Naive thymus-derived CD4-positive, alpha-beta T cell (primary cell): ENCODE measurements at regions not wholly inside any gene's neighbourhood (a gene's known extent, or its start where the extent isn't known, plus 50 kb on each side); places are given as distances from the start of the nearest gene placed in this dataset.

Experiments used
- ATAC-seq: fragments of 150-1000 bp; cut with Tn5 transposase; 2 replicates; pipeline ENCODE4 v1.10.0; 2021; ENCODE audit warnings: mild to moderate bottlenecking, moderate library complexity
- CTCF ChIA-PET: fragments of 350-600 bp; sonication (Branson Sonifier 250); formaldehyde crosslinking; loops from one replicate; lab custom pipeline; 2021; ENCODE audit warnings: antibody characterized with exemption; lab: Charles Lee
- POLR2A ChIA-PET: fragments of 350-600 bp; sonication (Branson Sonifier 250); formaldehyde crosslinking; loops from one replicate; lab custom pipeline; 2021; ENCODE audit warnings: antibody characterized with exemption, inconsistent platforms; lab: Charles Lee
- DNase-seq, 9 donors: peaks; one replicate each; pipeline versions ENCODE4 v3.0.0 to v3.0.0-alpha.2; 2020 to 2022; ENCODE audit warnings: mixed read lengths in 1 of 9
- H3K27ac ChIP-seq: one replicate; pipeline ENCODE4 v1.7.0; 2013; ENCODE audit warnings: mild to moderate bottlenecking, low read depth, low read length, moderate library complexity
- H3K27me3 ChIP-seq, 2 donors: one replicate each; pipeline ENCODE4 v1.7.0; 2013; ENCODE audit warnings: low read length in 2 of 2, mild to moderate bottlenecking in 2 of 2, moderate library complexity in 2 of 2; ENCODE audit not compliant: control insufficient read depth in 2 of 2, insufficient read depth in 2 of 2
- H3K36me3 ChIP-seq, 3 experiments: 1 replicate in 2 of 3; 2 replicates in 1 of 3; pipeline ENCODE4 v1.7.0; 2013; ENCODE audit warnings: low read length in 3 of 3, mild to moderate bottlenecking in 3 of 3, moderate library complexity in 1 of 3; ENCODE audit not compliant: insufficient read depth in 3 of 3, control insufficient read depth in 2 of 3
- H3K4me1 ChIP-seq, 2 donors: one replicate each; pipeline ENCODE4 v1.7.0; 2013; ENCODE audit warnings: low read length in 2 of 2, mild to moderate bottlenecking in 2 of 2, moderate library complexity in 1 of 2; ENCODE audit not compliant: control insufficient read depth in 2 of 2, insufficient read depth in 2 of 2
- H3K4me3 ChIP-seq: 2 replicates; pipeline ENCODE4 v1.7.0; 2013; ENCODE audit warnings: mild to moderate bottlenecking, low read length
- H3K9me3 ChIP-seq, 3 experiments: 1 replicate in 2 of 3; 2 replicates in 1 of 3; pipeline ENCODE4 v1.7.0; 2013; ENCODE audit warnings: low read length in 3 of 3; ENCODE audit not compliant: control insufficient read depth in 2 of 3
- H3K27ac Mint-ChIP-seq, 9 donors: one replicate each; pipeline ENCODE4 v1.8.0; 2020 to 2022; ENCODE audit warnings: mixed read lengths in 9 of 9, mild to moderate bottlenecking in 8 of 9, moderate library complexity in 5 of 9, inconsistent platforms in 2 of 9
- H3K27me3 Mint-ChIP-seq, 5 donors: one replicate each; pipeline ENCODE4 v1.8.0; 2021 to 2022; ENCODE audit warnings: mixed read lengths in 5 of 5, mild to moderate bottlenecking in 1 of 5
- H3K36me3 Mint-ChIP-seq, 5 donors: one replicate each; pipeline ENCODE4 v1.8.0; 2020 to 2022; ENCODE audit warnings: mixed read lengths in 5 of 5, mild to moderate bottlenecking in 3 of 5, inconsistent platforms in 1 of 5
- H3K4me1 Mint-ChIP-seq, 7 donors: one replicate each; pipeline ENCODE4 v1.8.0; 2020 to 2022; ENCODE audit warnings: mixed read lengths in 7 of 7, mild to moderate bottlenecking in 3 of 7, inconsistent platforms in 1 of 7
- H3K4me3 Mint-ChIP-seq, 10 donors: one replicate each; pipeline ENCODE4 v1.8.0; 2020 to 2022; ENCODE audit warnings: mild to moderate bottlenecking in 10 of 10, mixed read lengths in 10 of 10, moderate library complexity in 6 of 10, inconsistent platforms in 2 of 10
- H3K9me3 Mint-ChIP-seq, 11 donors: one replicate each; pipeline ENCODE4 v1.8.0; 2020 to 2022; ENCODE audit warnings: mixed read lengths in 11 of 11, mild to moderate bottlenecking in 4 of 11, inconsistent platforms in 1 of 11, moderate library complexity in 1 of 11
- intact Hi-C, 2 donors: fragments of 100-400 bp; cut with micrococcal nuclease; formaldehyde crosslinking; loops; one replicate each; pipeline ENCODE4 v1.15.1; 2023

DNA sequence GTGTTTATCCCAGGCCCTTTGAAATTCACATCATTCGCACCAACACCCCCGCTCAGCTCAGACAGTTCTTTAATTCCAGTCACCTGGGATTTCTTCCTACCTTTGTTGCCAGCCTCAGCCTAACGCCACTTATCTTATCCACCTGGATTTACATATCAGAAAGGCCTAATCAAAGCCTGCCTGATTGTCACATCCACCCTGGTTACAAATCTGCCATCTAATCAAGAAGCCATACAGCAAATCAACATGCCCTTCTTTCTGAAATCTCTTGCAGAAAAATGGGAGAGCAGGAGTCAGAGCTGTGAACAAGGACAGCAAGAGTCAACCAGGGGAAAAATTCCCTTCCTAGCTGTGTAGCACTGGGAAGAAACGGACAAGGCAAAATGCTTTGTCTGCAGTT lies 173.2 kb upstream of the DAB1 start:
- Histone ChIP-seq H3K9me3 (no peaks in the 10 kb centered on the region), H3K27ac (no peak overlapping the region), H3K4me1 (no peaks in the 10 kb centered on the region), H3K4me3 (no peak overlapping the region), H3K36me3 (no peaks in the 10 kb centered on the region), H3K27me3 (no peaks in the 10 kb centered on the region)
- CTCF ChIA-PET: no interaction called here
- H3K4me3 Mint-ChIP-seq: no peak overlapping the region
- H3K27ac Mint-ChIP-seq: no peak overlapping the region
- intact Hi-C loops: no loop called here
- peaks cover 0 to 14% (median 6%) of the 10 kb centered on the region in 5 donors for H3K27me3 Mint-ChIP-seq
- peaks cover 0 to 4% (median 0%) of the 10 kb centered on the region in 11 donors for H3K9me3 Mint-ChIP-seq
- no peaks in the 10 kb centered on the region for H3K4me1 Mint-ChIP-seq
- ATAC-seq (no peak), DNase-seq (no peak)
- POLR2A ChIA-PET: no interaction called here
- H3K36me3 Mint-ChIP-seq: no peaks in the 10 kb centered on the region

DNA sequence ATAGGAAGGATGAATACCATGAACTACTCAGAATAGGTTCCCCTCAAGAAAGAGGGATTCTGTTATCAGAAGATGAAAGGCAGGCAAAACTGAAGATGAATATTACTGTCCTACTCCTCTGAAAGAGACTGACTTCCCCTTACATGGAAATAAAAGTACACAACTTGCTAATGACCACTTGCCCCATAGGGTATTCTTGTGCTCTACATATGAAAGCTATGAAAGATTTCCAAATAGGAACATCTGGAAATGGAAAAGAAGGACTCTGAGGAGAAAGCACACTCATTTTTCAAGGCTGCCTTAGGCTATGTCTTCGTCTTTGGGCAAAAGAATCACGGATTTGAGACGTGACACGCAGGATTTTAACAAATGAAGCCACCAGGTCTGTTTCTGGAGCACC lies 170.1 kb upstream of the DAB1 start:
- Mint-ChIP-seq H3K9me3 (peaks cover 0 to 4% (median 0%) of the 10 kb centered on the region in 11 donors), H3K27ac (no peak overlapping the region), H3K4me1 (no peaks in the 10 kb centered on the region), H3K4me3 (no peak overlapping the region), H3K27me3 (peaks cover 0 to 6% (median 0%) of the 10 kb centered on the region in 5 donors), H3K36me3 (no peaks in the 10 kb centered on the region)
- ChIA-PET CTCF (no interaction called here), POLR2A (no interaction called here)
- intact Hi-C loops: no loop called here
- DNase-seq (no peak), ATAC-seq (no peak)
- Histone ChIP-seq H3K4me1 (no peaks in the 10 kb centered on the region), H3K27ac (no peak overlapping the region), H3K9me3 (no peaks in the 10 kb centered on the region), H3K36me3 (no peaks in the 10 kb centered on the region), H3K27me3 (no peaks in the 10 kb centered on the region), H3K4me3 (no peak overlapping the region)

DNA sequence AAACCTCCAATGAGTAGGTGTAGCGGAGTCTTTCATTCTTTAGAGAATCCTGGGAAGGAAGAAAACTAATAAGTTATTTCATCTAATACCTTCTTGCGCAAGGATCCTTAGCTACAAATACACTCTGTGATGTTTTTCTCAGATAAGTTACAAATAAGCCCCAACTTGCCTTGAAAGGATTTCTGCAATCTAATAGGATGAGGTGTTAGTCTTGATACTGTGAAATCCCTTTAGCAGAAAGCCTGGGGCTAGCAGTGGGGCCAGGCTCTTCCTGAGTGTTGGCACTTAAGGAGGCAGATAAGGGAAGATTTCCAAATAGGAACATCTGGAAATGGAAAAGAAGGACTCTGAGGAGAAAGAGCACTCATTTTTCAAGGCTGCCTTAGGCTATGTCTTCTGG lies 168.0 kb upstream of the DAB1 start:
- intact Hi-C loops: no loop called here
- ATAC-seq (no peak), DNase-seq (no peak)
- H3K4me1 ChIP-seq: no peaks in the 10 kb centered on the region
- POLR2A ChIA-PET: no interaction called here
- CTCF ChIA-PET: no interaction called here
- no peak overlapping the region for H3K27ac Mint-ChIP-seq
- no peaks in the 10 kb centered on the region for H3K4me1 Mint-ChIP-seq
- H3K9me3 Mint-ChIP-seq: peaks cover 0 to 4% (median 0%) of the 10 kb centered on the region in 11 donors
- H3K36me3 ChIP-seq: no peaks in the 10 kb centered on the region
- no peak overlapping the region for H3K4me3 ChIP-seq
- no peaks in the 10 kb centered on the region for H3K9me3 ChIP-seq
- H3K27me3 Mint-ChIP-seq: peaks cover 0 to 6% (median 0%) of the 10 kb centered on the region in 5 donors
- no peaks in the 10 kb centered on the region for H3K36me3 Mint-ChIP-seq
- H3K27me3 ChIP-seq: no peaks in the 10 kb centered on the region
- no peak overlapping the region for H3K27ac ChIP-seq
- no peak overlapping the region for H3K4me3 Mint-ChIP-seq

DNA sequence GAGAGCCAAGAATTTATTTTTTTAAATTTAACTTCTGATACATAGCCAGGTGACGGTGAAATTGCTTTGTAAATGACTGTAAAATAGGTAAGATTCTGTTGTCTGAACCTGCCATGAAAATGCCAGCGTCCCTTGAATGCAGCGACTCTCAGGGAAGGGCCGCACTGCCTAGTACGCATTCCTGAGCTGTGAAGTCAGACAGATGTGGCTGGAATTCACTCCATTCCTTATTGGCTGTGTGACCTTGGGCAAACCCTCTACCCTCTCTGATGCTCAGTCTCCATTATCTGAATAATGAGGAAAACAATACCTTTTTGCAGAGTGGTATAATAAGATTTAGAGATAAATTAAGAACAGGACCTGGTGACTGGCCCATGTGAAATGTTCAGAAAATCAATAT lies 167.1 kb upstream of the DAB1 start:
- Histone ChIP-seq H3K27ac (no peak overlapping the region), H3K9me3 (no peaks in the 10 kb centered on the region), H3K4me1 (no peaks in the 10 kb centered on the region), H3K36me3 (no peaks in the 10 kb centered on the region), H3K27me3 (no peaks in the 10 kb centered on the region), H3K4me3 (no peak overlapping the region)
- CTCF ChIA-PET: no interaction called here
- H3K4me3 Mint-ChIP-seq: no peak overlapping the region
- H3K9me3 Mint-ChIP-seq: peaks cover 0 to 4% (median 0%) of the 10 kb centered on the region in 11 donors
- H3K27ac Mint-ChIP-seq: no peak overlapping the region
- intact Hi-C loops: no loop called here
- no peaks in the 10 kb centered on the region for H3K36me3 Mint-ChIP-seq
- POLR2A ChIA-PET: no interaction called here
- H3K4me1 Mint-ChIP-seq: no peaks in the 10 kb centered on the region
- DNase-seq (no peak), ATAC-seq (no peak)
- peaks cover 0 to 6% (median 0%) of the 10 kb centered on the region in 5 donors for H3K27me3 Mint-ChIP-seq

DNA sequence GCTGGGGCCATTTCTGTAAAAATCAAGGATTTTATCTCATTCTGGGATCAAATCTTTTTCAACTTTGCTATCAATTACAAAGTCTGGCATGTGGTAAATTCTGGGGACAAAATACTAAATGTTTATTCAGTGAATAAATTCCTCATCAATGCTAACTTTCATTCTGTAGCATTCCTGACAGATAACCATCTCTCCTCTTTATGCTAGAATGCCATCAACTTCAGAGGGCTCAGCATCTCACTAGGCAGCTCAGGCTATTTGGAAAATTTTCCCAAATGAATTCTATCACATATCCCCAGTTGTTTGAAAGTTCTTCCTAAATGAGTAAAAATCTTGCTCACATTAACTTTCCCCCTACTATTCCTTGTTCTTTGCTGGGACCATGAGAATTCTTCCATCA lies 163.0 kb upstream of the DAB1 start:
- ChIA-PET CTCF (no interaction called here), POLR2A (no interaction called here)
- Histone ChIP-seq H3K4me1 (no peaks in the 10 kb centered on the region), H3K9me3 (no peaks in the 10 kb centered on the region), H3K36me3 (no peaks in the 10 kb centered on the region), H3K27ac (no peak overlapping the region), H3K27me3 (no peaks in the 10 kb centered on the region), H3K4me3 (no peak overlapping the region)
- no peaks in the 10 kb centered on the region for H3K36me3 Mint-ChIP-seq
- H3K4me3 Mint-ChIP-seq: no peak overlapping the region
- DNase-seq (no peak), ATAC-seq (no peak)
- H3K27me3 Mint-ChIP-seq: peaks cover 0 to 4% (median 3%) of the 10 kb centered on the region in 5 donors
- H3K9me3 Mint-ChIP-seq: no peaks in the 10 kb centered on the region
- intact Hi-C loops: no loop called here
- H3K4me1 Mint-ChIP-seq: no peaks in the 10 kb centered on the region
- no peak overlapping the region for H3K27ac Mint-ChIP-seq

DNA sequence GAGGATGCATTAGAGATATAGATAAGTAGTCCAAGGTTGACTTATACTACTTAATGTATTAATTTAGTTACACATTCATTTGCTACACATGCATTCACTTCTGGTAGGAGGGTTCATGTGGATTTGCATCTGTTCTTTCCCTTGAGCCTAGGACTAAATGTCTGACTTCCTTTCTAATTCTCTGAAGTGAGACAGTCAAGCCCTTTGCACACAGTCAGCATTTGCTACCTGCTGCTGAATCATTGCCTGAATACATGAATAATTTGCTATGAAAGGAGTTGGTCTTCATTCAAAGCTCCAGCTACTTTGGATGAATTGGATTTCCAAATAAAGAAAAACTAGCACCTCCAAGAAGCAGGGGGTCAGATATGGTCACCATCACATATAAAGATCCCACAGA lies 154.8 kb upstream of the DAB1 start:
- ATAC-seq (no peak), DNase-seq (no peak)
- Histone ChIP-seq H3K4me1 (no peaks in the 10 kb centered on the region), H3K36me3 (no peaks in the 10 kb centered on the region), H3K27me3 (no peaks in the 10 kb centered on the region), H3K27ac (no peak overlapping the region), H3K4me3 (no peak overlapping the region), H3K9me3 (no peaks in the 10 kb centered on the region)
- intact Hi-C loops: no loop called here
- Mint-ChIP-seq H3K27ac (no peak overlapping the region), H3K4me1 (no peaks in the 10 kb centered on the region), H3K36me3 (no peaks in the 10 kb centered on the region), H3K9me3 (peaks cover 0 to 5% (median 0%) of the 10 kb centered on the region in 11 donors), H3K4me3 (no peak overlapping the region), H3K27me3 (peaks cover 0 to 11% (median 5%) of the 10 kb centered on the region in 5 donors)
- ChIA-PET POLR2A (no interaction called here), CTCF (no interaction called here)

DNA sequence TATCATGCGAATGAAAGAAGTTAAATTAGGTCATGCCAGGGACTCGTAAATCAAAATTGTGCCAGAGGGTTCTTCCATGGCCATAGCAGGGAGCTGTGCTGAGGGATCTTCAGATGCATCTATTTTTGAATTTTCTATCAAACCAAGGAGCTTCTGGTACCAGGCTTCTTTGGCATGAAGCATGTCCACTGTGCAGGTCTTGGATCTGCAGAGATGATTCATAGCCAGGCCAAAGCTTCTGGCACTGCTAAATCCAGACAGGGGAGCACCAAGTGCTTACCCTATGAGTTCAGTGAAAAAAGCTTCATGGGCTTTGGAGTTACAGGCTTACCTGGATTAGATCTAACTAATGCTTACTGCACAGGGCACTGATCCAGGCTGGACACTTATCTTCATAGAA lies 154.2 kb upstream of the DAB1 start:
- Histone ChIP-seq H3K36me3 (no peaks in the 10 kb centered on the region), H3K4me1 (no peaks in the 10 kb centered on the region), H3K4me3 (no peak overlapping the region), H3K27me3 (no peaks in the 10 kb centered on the region), H3K9me3 (no peaks in the 10 kb centered on the region), H3K27ac (no peak overlapping the region)
- Mint-ChIP-seq H3K27me3 (peaks cover 0 to 11% (median 5%) of the 10 kb centered on the region in 5 donors), H3K4me1 (no peaks in the 10 kb centered on the region), H3K36me3 (no peaks in the 10 kb centered on the region), H3K4me3 (no peak overlapping the region), H3K27ac (no peak overlapping the region), H3K9me3 (peaks cover 0 to 5% (median 0%) of the 10 kb centered on the region in 11 donors)
- no peak for DNase-seq
- ATAC-seq: no peak
- intact Hi-C loops: no loop called here
- CTCF ChIA-PET: no interaction called here
- POLR2A ChIA-PET: no interaction called here
